A549 (cell line): ENCODE measurements at regions not wholly inside any gene's neighbourhood (a gene's known extent, or its start where the extent isn't known, plus 50 kb on each side); places are given as distances from the start of the nearest gene placed in this dataset.

Experiments
- ATAC-seq, 2 experiments: fragments of 200-7000 bp in 1 of 2; fragments of >200 bp in 1 of 2; cut with Nextera tagmentation in 1 of 2; cut with Tn5 transposase in 1 of 2; 3 replicates each; pipeline versions ENCODE4 v1.8.0 to v1.9.1; 2018 to 2020; ENCODE audit warnings: mild to moderate bottlenecking in 1 of 2, moderate library complexity in 1 of 2
- CTCF ChIA-PET: fragments of 300-600 bp; sonication (Branson Sonifier 250); formaldehyde crosslinking; extraction: SDS; loops from one replicate; lab custom pipeline; 2021; ENCODE audit warnings: antibody characterized with exemption, inconsistent platforms; lab: Yijun Ruan, JAX
- POLR2A ChIA-PET: fragments of 350-600 bp; formaldehyde crosslinking; extraction: SDS; loops from one replicate; lab custom pipeline; 2021; ENCODE audit warnings: antibody characterized with exemption, inconsistent platforms; lab: Yijun Ruan, JAX
- DNase-seq, 2 experiments: peaks; one replicate each; pipeline versions ENCODE4 v3.0.0 to v3.0.0-alpha.2; 2011 to 2016; ENCODE audit warnings: low read depth in 1 of 2, low spot score in 1 of 2
- FAIRE-seq: peaks from 2 replicates; lab custom pipeline; 2011; peaks lifted over from hg19 to GRCh38; lab: Jason Lieb, UNC
- H3K27ac ChIP-seq, 2 experiments: fragments of >200 bp; sonication (Bioruptor Twin); formaldehyde crosslinking; 3 replicates each; pipeline ENCODE4 v1.5.1; 2016 to 2017
- H3K4me1 ChIP-seq: fragments of >200 bp; sonication (Bioruptor Twin); formaldehyde crosslinking; 3 replicates; pipeline ENCODE4 v1.6.1; 2016
- H3K4me2 ChIP-seq: fragments of >200 bp; sonication (Bioruptor Twin); formaldehyde crosslinking; 3 replicates; pipeline ENCODE4 v1.6.1; 2016
- H3K4me3 ChIP-seq: fragments of >200 bp; sonication (Bioruptor Twin); formaldehyde crosslinking; 3 replicates; pipeline ENCODE4 v1.5.1; 2016
- H3K9me3 ChIP-seq: fragments of >200 bp; sonication (Bioruptor Twin); formaldehyde crosslinking; 3 replicates; pipeline ENCODE4 v1.6.1; 2016
- CBX2 ChIP-seq: fragments of 200-600 bp; sonication (generic); IDR thresholded peaks from 2 replicates; pipeline ENCODE4 v1.6.1; 2016; ENCODE audit warnings: low read depth, mild to moderate bottlenecking, borderline replicate concordance
- CBX8 ChIP-seq: fragments of 200-600 bp; sonication (generic); IDR thresholded peaks from 2 replicates; pipeline ENCODE4 v1.6.1; 2016
- CHD2 ChIP-seq: fragments of 150-350 bp; IDR thresholded peaks from 2 replicates; pipeline ENCODE4 v1.6.1; 2014; ENCODE audit warnings: low read length; ENCODE audit not compliant: partially characterized antibody
- EHF ChIP-seq: fragments of 250-450 bp; sonication (Bioruptor Pico); IDR thresholded peaks from 2 replicates; pipeline ENCODE4 v1.5.0; 2020; ENCODE audit warnings: mild to moderate bottlenecking
- EP300 ChIP-seq, 2 experiments: fragments of >200 bp; sonication (Bioruptor Twin); formaldehyde crosslinking; IDR thresholded peaks; 2 replicates in 1 of 2; 3 replicates in 1 of 2; pipeline ENCODE4 v1.6.1; 2016 to 2017
- HDAC2 ChIP-seq: fragments of 200-600 bp; sonication (generic); IDR thresholded peaks from 2 replicates; pipeline ENCODE4 v1.6.1; 2016
- HEYL ChIP-seq: fragments of 250-450 bp; sonication (Bioruptor Pico); IDR thresholded peaks from 2 replicates; pipeline ENCODE4 v1.8.0; 2021; ENCODE audit warnings: mild to moderate bottlenecking, moderate library complexity
- HOXA7 ChIP-seq: fragments of 250-450 bp; sonication (Bioruptor Pico); IDR thresholded peaks from 2 replicates; pipeline ENCODE4 v1.5.0; 2020; ENCODE audit warnings: mild to moderate bottlenecking, moderate library complexity
- JUN ChIP-seq, 2 experiments: fragments of >200 bp; sonication (Bioruptor Twin); formaldehyde crosslinking; IDR thresholded peaks; 2 replicates in 1 of 2; 3 replicates in 1 of 2; pipeline ENCODE4 v1.6.1; 2016 to 2017
- KDM1A ChIP-seq: fragments of 200-600 bp; sonication (generic); IDR thresholded peaks from 2 replicates; pipeline ENCODE4 v1.6.1; 2016; ENCODE audit warnings: low read depth, mild to moderate bottlenecking
- NR3C1 ChIP-seq: fragments of >200 bp; sonication (Bioruptor Twin); formaldehyde crosslinking; IDR thresholded peaks from 3 replicates; pipeline ENCODE4 v1.6.1; 2017
- POLR2AphosphoS2 ChIP-seq: conservative IDR thresholded peaks from 2 replicates; pipeline ENCODE4 v1.6.1; 2012; ENCODE audit warnings: low read length, improper control_type of control experiment, inconsistent platforms
- RAD21 ChIP-seq, 2 experiments: fragments of >200 bp in 1 of 2; sonication (Bioruptor Twin) in 1 of 2; formaldehyde crosslinking in 1 of 2; IDR thresholded peaks in 1 of 2; conservative IDR thresholded peaks in 1 of 2; 2 replicates in 1 of 2; 3 replicates in 1 of 2; pipeline ENCODE4 v1.6.1; 2012 to 2018; ENCODE audit warnings: inconsistent platforms in 1 of 2
- RARB ChIP-seq: fragments of 250-450 bp; sonication (Bioruptor Pico); IDR thresholded peaks from 2 replicates; pipeline ENCODE4 v1.8.0; 2021; ENCODE audit warnings: mild to moderate bottlenecking, moderate library complexity
- RCOR1 ChIP-seq: fragments of 150-350 bp; IDR thresholded peaks from 2 replicates; pipeline ENCODE4 v1.6.1; 2014; ENCODE audit warnings: antibody characterized with exemption, low read length, low read depth
- RNF2 ChIP-seq: fragments of 200-600 bp; sonication (generic); IDR thresholded peaks from 2 replicates; pipeline ENCODE4 v1.6.1; 2016; ENCODE audit warnings: low read depth, mild to moderate bottlenecking, antibody characterized with exemption, moderate library complexity, borderline replicate concordance
- ZC3H11A ChIP-seq: fragments of 450-650 bp; IDR thresholded peaks from 2 replicates; pipeline ENCODE4 v1.6.1; 2014; ENCODE audit warnings: antibody characterized with exemption, mild to moderate bottlenecking
- ZFP36 ChIP-seq: fragments of 450-650 bp; IDR thresholded peaks from 2 replicates; pipeline ENCODE4 v1.6.1; 2014; ENCODE audit warnings: borderline replicate concordance; ENCODE audit not compliant: partially characterized antibody
- WGBS: methylation state at CpG from one replicate; pipeline ENCODE4 v1.1.6; 2017; ENCODE audit errors: missing lambda C conversion rate; 5-methylcytosine and 5-hydroxymethylcytosine counted together
- TF ChIP-seq, protein P1 (sequence below): fragments of 250-450 bp; sonication (Bioruptor Pico); IDR thresholded peaks from 2 replicates; pipeline ENCODE4 v1.5.0; 2021; ENCODE audit warnings: mild to moderate bottlenecking, moderate library complexity, borderline replicate concordance
- TF ChIP-seq, protein P2 (sequence below): fragments of 250-450 bp; sonication (Bioruptor Pico); IDR thresholded peaks from 2 replicates; pipeline ENCODE4 v1.5.0; 2020; ENCODE audit warnings: low read depth, mild to moderate bottlenecking, moderate library complexity
- TF ChIP-seq, protein P3 (sequence below): fragments of >200 bp; sonication (Bioruptor Twin); formaldehyde crosslinking; IDR thresholded peaks from 3 replicates; pipeline ENCODE4 v1.6.1; 2016

DNA sequence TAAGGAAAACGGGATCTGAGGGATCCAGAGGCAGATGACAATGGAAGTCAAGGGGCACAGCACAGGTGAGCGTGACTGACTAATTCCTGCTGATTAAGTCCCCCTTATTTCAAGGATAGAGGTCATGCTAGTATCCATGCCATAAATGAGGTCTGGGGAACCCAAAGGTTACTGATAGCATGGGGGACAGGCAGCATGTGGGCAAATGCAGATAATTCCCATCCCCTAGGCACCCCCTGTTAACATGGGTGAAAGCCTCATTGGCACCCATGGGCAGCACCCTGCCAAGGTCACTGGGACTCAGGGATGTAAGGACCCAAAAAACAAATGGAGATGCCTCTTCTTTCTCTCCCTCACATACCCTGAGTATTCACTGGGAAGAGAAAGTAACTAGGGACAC, 139.7 kb downstream of the WDR11 start (continued):
- no peak for TF ChIP-seq HOXA7 (CRISPR knock-in tag)
- TF ChIP-seq RNF2: no peak
- TF ChIP-seq CHD2: no peak
- TF ChIP-seq, protein P1, sequence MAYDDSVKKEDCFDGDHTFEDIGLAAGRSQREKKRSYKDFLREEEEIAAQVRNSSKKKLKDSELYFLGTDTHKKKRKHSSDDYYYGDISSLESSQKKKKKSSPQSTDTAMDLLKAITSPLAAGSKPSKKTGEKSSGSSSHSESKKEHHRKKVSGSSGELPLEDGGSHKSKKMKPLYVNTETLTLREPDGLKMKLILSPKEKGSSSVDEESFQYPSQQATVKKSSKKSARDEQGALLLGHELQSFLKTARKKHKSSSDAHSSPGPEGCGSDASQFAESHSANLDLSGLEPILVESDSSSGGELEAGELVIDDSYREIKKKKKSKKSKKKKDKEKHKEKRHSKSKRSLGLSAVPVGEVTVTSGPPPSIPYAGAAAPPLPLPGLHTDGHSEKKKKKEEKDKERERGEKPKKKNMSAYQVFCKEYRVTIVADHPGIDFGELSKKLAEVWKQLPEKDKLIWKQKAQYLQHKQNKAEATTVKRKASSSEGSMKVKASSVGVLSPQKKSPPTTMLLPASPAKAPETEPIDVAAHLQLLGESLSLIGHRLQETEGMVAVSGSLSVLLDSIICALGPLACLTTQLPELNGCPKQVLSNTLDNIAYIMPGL (CRISPR knock-in tag): no peak
- TF ChIP-seq ZC3H11A: no peak
- TF ChIP-seq, all 56 proteins: peak for 0

DNA sequence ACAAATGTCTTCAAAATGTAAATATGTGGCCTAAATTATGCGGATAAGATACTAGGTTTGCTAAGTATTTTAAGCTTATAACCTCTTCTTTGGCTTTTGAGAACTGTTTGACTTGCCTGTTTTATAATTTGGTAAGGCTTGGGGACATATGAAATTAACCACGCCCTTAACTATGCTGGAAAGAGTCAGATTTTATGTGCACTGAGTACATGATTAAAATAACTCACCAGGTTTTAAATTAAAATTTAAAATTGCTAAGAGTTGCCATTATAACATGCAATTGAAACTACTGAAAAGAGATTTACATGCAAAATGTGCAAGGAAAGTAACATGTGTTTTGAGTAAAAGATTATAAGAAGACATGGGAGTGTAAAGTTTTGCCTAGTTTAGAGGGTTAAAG, 141.9 kb downstream of the WDR11 start:
- ChIA-PET POLR2A (no interaction called here), CTCF (no interaction called here)
- Histone ChIP-seq H3K4me3 (no peak overlapping the region), H3K27ac (no peak overlapping the region)
- 40% methylated on average over 2 of the region's 2 CpGs for WGBS
- TF ChIP-seq ZC3H11A: no peak
- TF ChIP-seq CBX8: no peak
- no peak for TF ChIP-seq HEYL (CRISPR knock-in tag)
- no peak for TF ChIP-seq POLR2AphosphoS2
- no peak for TF ChIP-seq RCOR1
- TF ChIP-seq HDAC2: no peak
- TF ChIP-seq KDM1A: no peak
- TF ChIP-seq NR3C1: no peak
- no peak for TF ChIP-seq JUN (IDR thresholded peaks at IDR 0.05)
- no peak for TF ChIP-seq EHF (CRISPR knock-in tag)
- TF ChIP-seq, all 56 proteins: peak for 0
- Histone ChIP-seq H3K4me2 (no peak overlapping the region), H3K4me1 (no peaks in the 10 kb centered on the region), H3K9me3 (no peaks in the 10 kb centered on the region)
- no peak for ATAC-seq
- no peak for DNase-seq
- no peak for FAIRE-seq

DNA sequence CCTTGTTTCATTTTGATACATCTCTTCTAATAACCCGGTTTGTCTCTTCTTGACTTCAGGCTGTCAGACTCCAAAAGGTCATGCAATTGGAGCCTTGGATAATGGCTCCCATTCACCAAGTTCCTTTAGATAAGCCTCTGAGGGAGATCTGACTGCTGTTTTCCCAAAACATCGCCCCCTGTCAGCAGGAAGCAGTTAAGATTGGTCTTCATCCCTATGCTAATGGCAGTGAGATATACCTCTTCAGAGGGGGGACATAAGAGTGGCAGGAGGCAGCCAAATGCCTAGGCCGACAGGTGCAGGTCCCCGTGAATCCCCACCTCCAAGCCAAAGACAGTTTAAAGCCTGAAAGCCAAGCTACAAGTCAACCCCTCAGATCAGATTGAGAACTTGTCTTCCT, 144.6 kb downstream of the WDR11 start:
- H3K4me2 ChIP-seq: no peak overlapping the region
- H3K4me1 ChIP-seq: no peaks in the 10 kb centered on the region
- DNase-seq: no peak
- no peak for TF ChIP-seq ZFP36
- TF ChIP-seq, protein P2, sequence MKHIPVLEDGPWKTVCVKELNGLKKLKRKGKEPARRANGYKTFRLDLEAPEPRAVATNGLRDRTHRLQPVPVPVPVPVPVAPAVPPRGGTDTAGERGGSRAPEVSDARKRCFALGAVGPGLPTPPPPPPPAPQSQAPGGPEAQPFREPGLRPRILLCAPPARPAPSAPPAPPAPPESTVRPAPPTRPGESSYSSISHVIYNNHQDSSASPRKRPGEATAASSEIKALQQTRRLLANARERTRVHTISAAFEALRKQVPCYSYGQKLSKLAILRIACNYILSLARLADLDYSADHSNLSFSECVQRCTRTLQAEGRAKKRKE (CRISPR knock-in tag): no peak
- TF ChIP-seq CBX2: no peak
- TF ChIP-seq RARB (CRISPR knock-in tag): no peak
- no peak for TF ChIP-seq POLR2AphosphoS2
- WGBS: 11% methylated on average over 4 of the region's 4 CpGs
- POLR2A ChIA-PET: no interaction called here
- no peaks in the 10 kb centered on the region for H3K9me3 ChIP-seq
- ATAC-seq: no peak
- FAIRE-seq: no peak
- no peak overlapping the region for H3K4me3 ChIP-seq
- no peak overlapping the region for H3K27ac ChIP-seq
- CTCF ChIA-PET: no interaction called here

DNA sequence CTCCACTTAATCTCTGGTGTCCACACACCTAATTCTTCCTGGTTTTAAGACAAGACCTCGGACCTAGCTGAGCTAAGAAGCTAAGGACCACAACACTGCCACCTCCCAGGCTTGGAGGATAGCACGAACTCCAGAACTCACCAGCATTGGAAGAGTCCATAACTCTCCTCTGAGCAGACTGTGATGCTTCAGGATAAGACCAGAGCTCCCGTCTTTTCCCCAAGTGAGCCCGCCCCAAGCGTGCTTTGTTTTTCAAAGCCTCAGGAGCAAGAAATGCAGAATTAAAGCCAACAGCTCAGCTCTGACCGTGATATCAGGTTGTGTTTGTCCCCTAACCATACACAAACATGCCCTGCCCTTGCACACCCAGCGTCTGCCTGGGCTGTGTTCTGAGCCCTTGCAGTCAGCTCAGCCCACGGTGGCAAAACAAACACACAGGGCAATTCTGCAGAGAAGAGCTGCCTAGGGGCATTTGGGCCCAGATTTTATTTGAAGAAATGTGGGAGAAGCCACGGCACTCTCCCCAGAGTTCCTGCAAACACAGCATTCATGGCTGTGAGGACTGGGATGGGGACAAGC, 145.4 kb downstream of the WDR11 start:
- no peak for DNase-seq
- 4% methylated on average over 9 of the region's 9 CpGs for WGBS
- TF ChIP-seq RAD21 (conservative IDR thresholded peaks at IDR 0.05 in 1 of 2, IDR thresholded peaks at IDR 0.05 in 1 of 2) (no peak), ZC3H11A (no peak), EP300 (IDR thresholded peaks at IDR 0.05) (no peak), RNF2 (no peak), NR3C1 (no peak)
- TF ChIP-seq, protein P3, sequence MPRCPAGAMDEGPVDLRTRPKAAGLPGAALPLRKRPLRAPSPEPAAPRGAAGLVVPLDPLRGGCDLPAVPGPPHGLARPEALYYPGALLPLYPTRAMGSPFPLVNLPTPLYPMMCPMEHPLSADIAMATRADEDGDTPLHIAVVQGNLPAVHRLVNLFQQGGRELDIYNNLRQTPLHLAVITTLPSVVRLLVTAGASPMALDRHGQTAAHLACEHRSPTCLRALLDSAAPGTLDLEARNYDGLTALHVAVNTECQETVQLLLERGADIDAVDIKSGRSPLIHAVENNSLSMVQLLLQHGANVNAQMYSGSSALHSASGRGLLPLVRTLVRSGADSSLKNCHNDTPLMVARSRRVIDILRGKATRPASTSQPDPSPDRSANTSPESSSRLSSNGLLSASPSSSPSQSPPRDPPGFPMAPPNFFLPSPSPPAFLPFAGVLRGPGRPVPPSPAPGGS: no peak
- no peak overlapping the region for H3K27ac ChIP-seq
- H3K4me3 ChIP-seq: no peak overlapping the region
- H3K4me1 ChIP-seq: no peaks in the 10 kb centered on the region
- ATAC-seq: no peak
- no peaks in the 10 kb centered on the region for H3K9me3 ChIP-seq
- ChIA-PET CTCF (no interaction called here), POLR2A (no interaction called here)
- no peak overlapping the region for H3K4me2 ChIP-seq
- no peak for FAIRE-seq
